GM12878 (cell line): ENCODE measurements at regions not wholly inside any gene's neighbourhood (a gene's known extent, or its start where the extent isn't known, plus 50 kb on each side); places are given as distances from the start of the nearest gene placed in this dataset.

Experiments used
- ATAC-seq: fragments of 200-7000 bp; cut with Tn5 transposase; 3 replicates; pipeline ENCODE4 v1.9.1; 2020; ENCODE audit warnings: mild to moderate bottlenecking, moderate library complexity
- BruUV-seq: library from RNA; stranded (reverse); fragments of 400-500 nt; replicated peaks from 2 replicates; lab custom pipeline; 2021; lab: Mats Ljungman, UMichigan
- CTCF ChIA-PET: fragments of 300-600 bp; sonication (Branson Sonifier 250); formaldehyde crosslinking; extraction: SDS; loops from one replicate; lab custom pipeline; 2021; ENCODE audit warnings: inconsistent platforms; lab: Yijun Ruan, JAX
- POLR2A ChIA-PET: fragments of 350-600 bp; formaldehyde crosslinking; extraction: SDS; loops from one replicate; lab custom pipeline; 2021; ENCODE audit warnings: inconsistent platforms; lab: Charles Lee
- RAD21 ChIA-PET: fragments of 300-600 bp; sonication (Branson Sonifier 250); formaldehyde crosslinking; loops from one replicate; lab custom pipeline; 2023; ENCODE audit warnings: antibody characterized with exemption; ENCODE audit not compliant: unreplicated experiment; lab: Charles Lee
- SMC1A ChIA-PET: fragments of 300-600 bp; sonication (Branson Sonifier 250); formaldehyde crosslinking; loops from one replicate; lab custom pipeline; 2023; ENCODE audit not compliant: unreplicated experiment, uncharacterized antibody; lab: Charles Lee
- DNase-seq: peaks from one replicate; pipeline ENCODE4 v3.0.0-alpha.2; 2011; ENCODE audit warnings: low read depth, low spot score
- FAIRE-seq: peaks from 3 replicates; lab custom pipeline; 2011; peaks lifted over from hg19 to GRCh38; lab: Jason Lieb, UNC
- H2AFZ ChIP-seq: 2 replicates; pipeline ENCODE4 v1.6.0; 2011; ENCODE audit warnings: low read depth, low read length, control low read depth; ENCODE audit not compliant: control insufficient read depth
- H3K27ac ChIP-seq: 2 replicates; pipeline ENCODE4 v1.5.1; 2011; ENCODE audit warnings: control low read depth; ENCODE audit not compliant: control insufficient read depth, insufficient read depth
- H3K27me3 ChIP-seq, 2 experiments: replicated peaks in 1 of 2; 2 replicates each; pipeline versions ENCODE4 v1.6.0 to v1.6.1; 2011; ENCODE audit warnings: low read length in 1 of 2; ENCODE audit not compliant: control insufficient read depth in 2 of 2, insufficient read depth in 2 of 2
- H3K36me3 ChIP-seq, 2 experiments: 2 replicates each; pipeline ENCODE4 v1.5.1; 2011; ENCODE audit warnings: low read length in 1 of 2; ENCODE audit not compliant: control insufficient read depth in 2 of 2, insufficient read depth in 2 of 2
- H3K4me1 ChIP-seq: 2 replicates; pipeline ENCODE4 v1.6.1; 2011; ENCODE audit warnings: mild to moderate bottlenecking, low read length, moderate library complexity, mixed read lengths; ENCODE audit not compliant: control insufficient read depth, insufficient read depth
- H3K4me2 ChIP-seq: 2 replicates; pipeline ENCODE4 v1.6.0; 2011; ENCODE audit warnings: control low read depth; ENCODE audit not compliant: control insufficient read depth, insufficient read depth
- H3K4me3 ChIP-seq: fragments of 200-600 bp; sonication (generic); 2 replicates; pipeline ENCODE4 v1.5.1; 2016
- H3K79me2 ChIP-seq: 2 replicates; pipeline ENCODE4 v1.6.0; 2011; ENCODE audit warnings: low read length; ENCODE audit not compliant: control insufficient read depth, insufficient read depth
- H3K9ac ChIP-seq: 2 replicates; pipeline ENCODE4 v1.8.0; 2011; ENCODE audit warnings: low read length, control low read depth, mixed read lengths; ENCODE audit not compliant: control insufficient read depth, insufficient read depth
- H3K9me3 ChIP-seq: replicated peaks from 3 replicates; pipeline ENCODE4 v1.5.1; 2011; ENCODE audit warnings: mild to moderate bottlenecking, low read length; ENCODE audit not compliant: control insufficient read depth, insufficient read depth
- H4K20me1 ChIP-seq: 2 replicates; pipeline ENCODE4 v1.6.0; 2011; ENCODE audit not compliant: control insufficient read depth, insufficient read depth
- CBX5 ChIP-seq: sonication (generic); IDR thresholded peaks from 2 replicates; pipeline ENCODE4 v1.6.1; 2016; ENCODE audit warnings: low read depth, moderate library complexity, mild to moderate bottlenecking, inconsistent platforms
- CHD2 ChIP-seq: IDR thresholded peaks from 2 replicates; pipeline ENCODE4 v1.6.1; 2011; ENCODE audit warnings: low read depth, low read length, improper control_type of control experiment, borderline replicate concordance
- IKZF1 ChIP-seq: fragments of 450-650 bp; conservative IDR thresholded peaks from 2 replicates; pipeline ENCODE4 v1.6.1; 2017; ENCODE audit warnings: antibody characterized with exemption, mild to moderate bottlenecking
- NR2C2 ChIP-seq: IDR thresholded peaks from 2 replicates; pipeline ENCODE4 v1.6.1; 2011; ENCODE audit warnings: borderline replicate concordance, low read depth; ENCODE audit not compliant: control insufficient read depth, insufficient read length
- STAT1 ChIP-seq: fragments of 450-650 bp; conservative IDR thresholded peaks from 2 replicates; pipeline ENCODE4 v1.6.1; 2014; ENCODE audit warnings: antibody characterized with exemption, mild to moderate bottlenecking
- WGBS: methylation state at CpG from one replicate; pipeline ENCODE4 v1.1.6; 2016; ENCODE audit warnings: low lambda C conversion rate; ENCODE audit not compliant: insufficient replicate concordance, insufficient coverage; ENCODE audit errors: missing lambda C conversion rate; 5-methylcytosine and 5-hydroxymethylcytosine counted together
- in situ Hi-C: fragments of 300-500 bp; cut with MboI; formaldehyde crosslinking; loops from 9 replicates; pipeline ENCODE4 v1.14.3; 2018; ENCODE audit warnings: mixed read lengths
- intact Hi-C: fragments of 100-400 bp; cut with micrococcal nuclease; formaldehyde crosslinking; loops from one replicate; pipeline ENCODE4 v1.14.2; 2022; ENCODE audit not compliant: unreplicated experiment
- TF ChIP-seq, protein P1 (sequence below), 3 experiments: IDR thresholded peaks in 2 of 3; conservative IDR thresholded peaks in 1 of 3; 2 replicates each; pipeline ENCODE4 v1.5.1; 2011; ENCODE audit warnings: low read depth in 3 of 3, low read length in 3 of 3, mild to moderate bottlenecking in 3 of 3, control low read depth in 2 of 3, moderate library complexity in 2 of 3, inconsistent platforms in 1 of 3, mixed read lengths in 1 of 3; ENCODE audit not compliant: control insufficient read depth in 2 of 3, insufficient read depth in 1 of 3; ENCODE audit errors: extremely low read depth in 1 of 3
- TF ChIP-seq, protein P2 (sequence below): fragments of 450-650 bp; IDR thresholded peaks from 2 replicates; pipeline ENCODE4 v1.6.1; 2016; ENCODE audit warnings: mild to moderate bottlenecking

DNA sequence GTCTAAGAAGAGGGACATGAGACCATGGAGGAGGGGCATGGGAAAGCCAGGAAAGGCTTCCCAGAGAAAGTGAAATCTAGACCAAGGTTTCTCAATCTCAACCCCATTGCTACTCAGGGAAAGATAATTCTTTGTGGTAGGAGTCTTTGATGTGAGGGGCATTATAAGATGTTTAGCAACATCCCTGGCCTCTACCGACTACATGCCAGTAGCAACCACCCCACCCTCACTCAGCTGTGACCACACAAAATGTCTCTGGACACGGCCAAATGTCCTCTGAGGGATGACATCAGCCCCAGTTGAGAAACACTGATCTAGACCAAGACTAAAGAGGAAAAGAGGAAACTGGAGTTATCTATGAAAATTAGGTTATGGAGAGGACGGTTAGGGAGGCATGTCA is 298.5 kb upstream of the KIF2A start:
- RAD21 ChIA-PET, result no interaction called here

More for the DNA sequence above, 298.5 kb upstream of the KIF2A start:
- no peak for ATAC-seq
- no peaks in the 10 kb centered on the region for H3K4me1 ChIP-seq
- WGBS, result 29% methylated on average over 3 of the region's 3 CpGs
- TF ChIP-seq CHD2, result no peak
- TF ChIP-seq, protein P1, sequence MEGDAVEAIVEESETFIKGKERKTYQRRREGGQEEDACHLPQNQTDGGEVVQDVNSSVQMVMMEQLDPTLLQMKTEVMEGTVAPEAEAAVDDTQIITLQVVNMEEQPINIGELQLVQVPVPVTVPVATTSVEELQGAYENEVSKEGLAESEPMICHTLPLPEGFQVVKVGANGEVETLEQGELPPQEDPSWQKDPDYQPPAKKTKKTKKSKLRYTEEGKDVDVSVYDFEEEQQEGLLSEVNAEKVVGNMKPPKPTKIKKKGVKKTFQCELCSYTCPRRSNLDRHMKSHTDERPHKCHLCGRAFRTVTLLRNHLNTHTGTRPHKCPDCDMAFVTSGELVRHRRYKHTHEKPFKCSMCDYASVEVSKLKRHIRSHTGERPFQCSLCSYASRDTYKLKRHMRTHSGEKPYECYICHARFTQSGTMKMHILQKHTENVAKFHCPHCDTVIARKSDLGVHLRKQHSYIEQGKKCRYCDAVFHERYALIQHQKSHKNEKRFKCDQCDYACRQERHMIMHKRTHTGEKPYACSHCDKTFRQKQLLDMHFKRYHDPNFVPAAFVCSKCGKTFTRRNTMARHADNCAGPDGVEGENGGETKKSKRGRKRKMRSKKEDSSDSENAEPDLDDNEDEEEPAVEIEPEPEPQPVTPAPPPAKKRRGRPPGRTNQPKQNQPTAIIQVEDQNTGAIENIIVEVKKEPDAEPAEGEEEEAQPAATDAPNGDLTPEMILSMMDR (IDR thresholded peaks at IDR 0.05 in 2 of 3, conservative IDR thresholded peaks at IDR 0.05 in 1 of 3; ENCODE audit: control insufficient read depth in 2 of 3, extremely low read depth in 1 of 3, insufficient read depth in 1 of 3, low read depth in 3 of 3, low read length in 3 of 3), result no peak
- no peak for TF ChIP-seq IKZF1
- no peak for TF ChIP-seq CBX5
- no peak for TF ChIP-seq NR2C2
- TF ChIP-seq, protein P2, sequence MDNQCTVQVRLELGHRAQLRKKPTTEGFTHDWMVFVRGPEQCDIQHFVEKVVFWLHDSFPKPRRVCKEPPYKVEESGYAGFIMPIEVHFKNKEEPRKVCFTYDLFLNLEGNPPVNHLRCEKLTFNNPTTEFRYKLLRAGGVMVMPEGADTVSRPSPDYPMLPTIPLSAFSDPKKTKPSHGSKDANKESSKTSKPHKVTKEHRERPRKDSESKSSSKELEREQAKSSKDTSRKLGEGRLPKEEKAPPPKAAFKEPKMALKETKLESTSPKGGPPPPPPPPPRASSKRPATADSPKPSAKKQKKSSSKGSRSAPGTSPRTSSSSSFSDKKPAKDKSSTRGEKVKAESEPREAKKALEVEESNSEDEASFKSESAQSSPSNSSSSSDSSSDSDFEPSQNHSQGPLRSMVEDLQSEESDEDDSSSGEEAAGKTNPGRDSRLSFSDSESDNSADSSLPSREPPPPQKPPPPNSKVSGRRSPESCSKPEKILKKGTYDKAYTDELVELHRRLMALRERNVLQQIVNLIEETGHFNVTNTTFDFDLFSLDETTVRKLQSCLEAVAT, result no peak
- no peak for TF ChIP-seq STAT1
- no peak overlapping the region for H3K27ac ChIP-seq
- BruUV-seq, result no TSS peak
- H2AFZ ChIP-seq, result no peak overlapping the region
- no peaks in the 10 kb centered on the region for H3K9me3 ChIP-seq
- no peak overlapping the region for H3K4me3 ChIP-seq
- H3K79me2 ChIP-seq, result no peaks in the 10 kb centered on the region
- H3K27me3 ChIP-seq, result peaks cover 0 to 1% of the 10 kb centered on the region in 2 experiments; a peak in 3 of 4 replicates
- in situ Hi-C loops, result no loop called here
- ChIA-PET POLR2A (no interaction called here), CTCF (no interaction called here), SMC1A (no interaction called here)
- no peak for FAIRE-seq
- H3K36me3 ChIP-seq, result no peaks in the 10 kb centered on the region
- intact Hi-C loops, result no loop called here
- H3K9ac ChIP-seq, result no peak overlapping the region
- DNase-seq, result no peak
- no peak overlapping the region for H3K4me2 ChIP-seq
- H4K20me1 ChIP-seq, result no peaks in the 10 kb centered on the region
